Skin of body (tissue), 1 donor: ENCODE measurements at regions not wholly inside any gene's neighbourhood (a gene's known extent, or its start where the extent isn't known, plus 50 kb on each side); places are given as distances from the start of the nearest gene placed in this dataset.
"Not testable (repeated sequence)": the region's sequence is repeated elsewhere in the genome, so short reads cannot be mapped to it uniquely, and the experiment has no call there.

Source experiments
- DNase-seq: peaks from one replicate; lab custom pipeline; 2025; lab: John Stamatoyannopoulos, UW

DNA sequence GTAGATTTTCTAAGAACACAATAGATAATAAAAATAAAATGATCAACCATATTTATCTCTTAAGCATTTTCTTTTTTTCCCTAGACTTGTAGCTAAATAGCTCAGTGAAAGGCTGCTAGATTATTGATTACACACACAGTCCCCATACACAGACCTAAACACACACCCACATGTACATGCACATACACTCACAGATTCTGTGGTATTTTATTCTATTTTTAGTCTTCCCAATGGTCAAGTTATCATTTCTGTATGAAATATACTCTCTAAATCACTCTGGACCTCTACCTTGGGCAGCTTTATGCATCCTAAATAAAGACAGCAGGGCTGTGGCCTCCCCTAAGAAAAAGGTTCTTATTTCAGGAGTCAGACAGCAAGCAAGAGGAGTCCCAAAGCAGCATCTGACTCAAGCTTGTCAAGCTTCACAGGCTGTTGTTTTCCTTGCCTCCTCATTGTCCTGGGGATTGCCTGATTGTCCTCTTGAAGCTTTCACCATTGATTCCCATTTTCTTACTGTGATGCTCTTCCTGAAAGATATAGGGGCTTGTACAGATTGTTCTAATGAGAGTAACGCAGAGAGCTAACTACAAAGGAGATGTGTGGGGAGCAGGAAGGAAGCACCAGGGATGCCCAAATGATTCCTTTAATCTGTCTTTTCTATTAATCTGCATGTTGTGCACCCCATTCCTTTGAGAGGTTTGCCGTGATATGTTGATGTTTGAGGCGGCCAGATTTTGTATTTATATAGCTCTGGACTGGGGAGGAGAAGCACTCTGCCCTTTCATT lies 986.5 kb downstream of the PCDH17 start:
- no peak for DNase-seq

DNA sequence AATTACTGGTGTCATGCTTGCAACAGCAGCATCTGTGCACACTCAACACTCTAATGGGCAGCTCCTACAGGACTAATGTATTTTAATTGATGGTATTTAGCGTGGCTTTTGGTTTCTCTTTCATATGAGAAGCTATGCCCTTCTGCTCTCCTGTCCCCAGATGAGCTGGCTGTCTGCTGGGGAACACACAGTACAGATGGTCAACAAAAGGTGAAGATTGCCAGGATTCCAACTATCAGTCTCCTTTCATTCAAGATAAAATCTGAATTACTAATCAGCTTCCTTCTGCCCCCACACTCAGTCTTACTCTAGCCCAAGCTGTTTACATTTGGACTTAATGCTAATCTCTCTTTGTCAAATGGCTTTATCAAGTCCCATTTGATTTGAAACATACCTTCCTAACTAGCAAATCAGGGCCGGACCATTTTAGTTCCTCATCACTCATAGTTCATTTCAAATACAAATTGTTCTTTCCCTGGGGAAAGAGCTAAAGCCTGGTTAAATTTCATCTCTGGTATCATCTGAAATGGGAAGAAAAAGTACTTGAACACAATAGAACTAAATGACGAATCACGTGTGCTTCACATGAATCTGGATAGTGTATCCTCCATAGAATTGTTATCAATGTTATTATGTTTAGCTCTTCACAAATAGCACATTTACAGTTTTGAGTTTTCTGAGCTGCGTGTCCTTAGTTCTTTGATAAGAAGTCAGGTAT lies 988.0 kb downstream of the PCDH17 start:
- DNase-seq, result no peak

DNA sequence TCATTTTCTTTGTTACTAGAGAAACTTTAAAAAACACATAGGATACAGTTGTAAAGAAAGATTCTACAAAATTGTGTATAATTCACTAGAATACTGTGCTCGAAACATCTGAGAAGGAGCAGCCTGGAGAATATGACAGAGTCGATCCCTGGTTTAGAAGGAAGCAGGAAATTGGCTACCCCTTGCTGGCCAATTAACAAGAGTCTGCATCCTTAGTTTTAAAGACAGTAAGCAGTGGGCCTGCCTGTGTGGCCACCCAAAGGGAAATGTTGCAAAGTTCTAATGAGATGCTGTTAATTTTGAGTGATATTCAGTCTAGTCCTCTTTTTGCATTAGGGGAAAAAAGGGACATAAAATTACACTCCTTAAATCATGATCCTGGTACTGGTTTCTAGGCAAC lies 988.6 kb downstream of the PCDH17 start:
- no peak for DNase-seq

DNA sequence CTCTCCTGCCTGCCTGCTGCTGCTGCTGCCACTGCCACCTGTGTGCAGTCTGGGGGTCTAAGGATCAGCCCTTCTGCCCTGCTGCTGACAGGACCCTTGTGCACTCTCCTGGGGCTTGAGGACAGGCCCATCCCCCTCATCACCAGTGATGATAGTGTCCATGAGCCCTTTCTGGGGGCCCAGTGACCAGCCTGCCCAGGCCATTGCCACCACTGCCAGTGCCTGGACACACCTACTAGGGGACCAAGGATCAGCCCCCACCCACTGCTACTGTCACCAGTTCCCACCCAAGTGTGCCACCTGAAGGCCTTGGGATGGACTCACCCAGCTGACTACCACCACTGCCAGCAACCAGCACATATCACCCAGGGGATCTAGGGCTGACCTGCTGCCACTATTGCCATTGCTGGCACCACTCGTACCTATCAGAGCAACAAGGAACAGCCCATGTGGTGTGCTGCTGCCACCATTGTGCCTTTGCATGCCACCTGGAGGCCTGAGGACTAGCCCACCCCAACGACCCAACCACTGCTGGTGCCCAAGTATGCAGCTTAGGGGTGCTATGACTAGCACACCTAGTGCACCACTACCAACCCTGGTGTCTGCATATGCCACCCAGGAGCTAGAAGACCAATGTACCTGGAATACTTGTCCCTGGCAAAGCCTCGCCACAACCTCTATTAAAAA lies 994.3 kb downstream of the PCDH17 start:
- DNase-seq, result no peak

DNA sequence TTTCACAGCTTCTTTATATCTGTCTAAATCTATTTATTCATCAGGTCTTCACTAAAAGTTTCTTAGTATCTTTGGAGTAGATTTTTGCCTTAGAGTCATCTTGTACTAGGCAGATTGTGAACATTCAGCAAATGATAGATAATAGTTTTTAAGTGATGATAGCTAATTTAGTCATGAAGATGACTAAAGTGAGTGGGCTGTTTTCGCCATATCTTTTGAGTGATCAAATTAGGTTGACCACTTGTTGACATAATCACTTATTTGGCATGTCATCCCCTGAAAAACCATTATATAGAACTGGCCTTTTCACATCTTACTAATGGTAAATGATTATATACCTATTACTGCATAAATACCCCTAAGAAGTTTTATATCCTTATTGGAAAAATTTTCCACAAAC lies 999.2 kb downstream of the PCDH17 start:
- DNase-seq, result no peak

DNA sequence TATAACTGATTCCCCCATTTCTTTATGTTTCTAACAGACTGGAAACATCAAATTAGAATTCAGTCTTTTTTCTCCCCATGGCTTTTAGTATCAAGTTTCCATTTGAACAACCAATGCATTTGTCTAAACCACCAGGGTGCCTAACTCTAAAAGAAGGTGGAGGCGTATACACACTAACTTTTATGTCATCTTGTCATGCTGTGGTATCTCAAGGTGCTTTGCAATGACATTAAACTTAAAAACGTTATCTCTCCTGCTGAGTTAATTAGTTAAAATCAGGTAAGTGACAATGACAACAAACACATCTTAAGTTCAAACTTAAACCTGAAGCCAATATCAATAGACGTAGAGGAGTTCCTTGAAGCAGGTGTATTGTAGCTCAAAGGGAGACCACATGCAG lies 1001.7 kb downstream of the PCDH17 start:
- no peak for DNase-seq

DNA sequence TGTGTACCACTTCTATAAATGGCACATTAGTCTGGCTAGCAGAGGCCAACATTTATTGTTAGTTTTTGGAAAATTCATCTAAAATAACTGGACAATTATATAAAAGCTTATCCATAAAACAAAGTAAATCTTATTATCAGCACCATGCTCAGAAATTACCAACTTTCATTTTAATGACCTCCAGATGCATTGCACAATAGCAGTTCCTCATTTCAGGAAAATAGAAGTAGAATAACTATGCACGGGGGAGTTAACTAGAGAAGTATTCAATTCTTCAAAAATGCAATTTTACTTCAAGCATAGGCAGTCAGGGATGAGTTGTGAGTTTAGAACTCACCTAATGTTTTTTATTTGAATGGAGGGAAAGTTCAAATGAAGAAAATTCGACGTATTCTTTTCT lies 1023.5 kb downstream of the PCDH17 start:
- DNase-seq, result peak; percentile 84

DNA sequence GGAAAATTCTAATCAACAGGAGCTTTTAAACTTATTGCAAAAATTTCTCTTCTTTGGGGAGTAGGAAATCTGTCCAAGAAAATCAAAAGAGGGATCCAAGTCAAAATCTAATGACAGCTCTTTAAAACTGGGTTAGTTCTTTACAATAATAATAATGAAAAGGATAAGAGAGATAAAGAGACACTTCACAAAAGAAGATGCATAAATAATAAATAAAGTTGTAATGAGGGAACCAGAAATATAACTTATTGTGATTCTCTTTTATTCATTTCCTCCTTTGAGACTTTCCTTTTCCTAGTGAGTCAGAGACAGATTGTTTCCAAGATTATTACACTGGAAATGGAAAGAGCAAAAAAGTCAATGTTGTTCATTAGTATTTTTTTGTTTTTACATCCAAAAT lies 1029.3 kb downstream of the PCDH17 start:
- DNase-seq, result no peak

DNA sequence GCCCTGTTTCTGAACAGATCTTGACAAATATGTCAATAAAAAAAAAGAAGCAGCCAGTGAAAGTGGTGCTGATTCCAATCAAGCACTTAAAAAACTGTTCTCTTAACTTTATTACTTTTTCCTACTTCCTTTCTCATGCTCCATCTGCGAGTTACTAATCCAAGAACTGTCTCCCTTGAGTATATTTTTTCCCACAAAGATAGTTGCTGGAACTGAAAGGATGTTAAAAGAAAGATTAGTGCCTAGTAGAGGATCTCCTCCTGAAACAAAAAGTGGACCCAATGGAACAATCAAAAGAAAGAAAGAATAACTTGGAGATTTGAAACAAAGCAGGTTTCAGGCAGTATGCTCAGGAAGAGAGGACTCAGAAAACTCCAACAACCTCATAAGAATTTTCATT lies 1034.8 kb downstream of the PCDH17 start:
- DNase-seq, result peak; percentile 16

DNA sequence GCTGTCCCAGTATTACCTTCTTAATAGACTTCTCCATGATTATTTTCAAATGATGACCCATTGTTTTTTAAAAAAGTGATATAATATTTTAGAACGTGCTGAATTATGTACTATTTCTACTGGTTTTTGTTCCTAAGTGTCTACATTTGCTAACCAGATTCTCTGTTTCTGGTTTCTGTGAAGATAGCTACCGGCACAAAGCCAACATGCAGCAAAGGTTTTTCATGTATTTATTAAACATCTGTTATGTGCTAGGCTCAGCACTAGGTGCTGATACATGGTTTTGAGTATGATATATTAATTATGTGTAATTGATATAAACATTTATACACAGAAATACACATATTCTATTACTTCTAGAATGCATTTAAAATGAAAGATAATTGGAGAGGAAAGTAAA lies 1035.6 kb downstream of the PCDH17 start:
- no peak for DNase-seq

DNA sequence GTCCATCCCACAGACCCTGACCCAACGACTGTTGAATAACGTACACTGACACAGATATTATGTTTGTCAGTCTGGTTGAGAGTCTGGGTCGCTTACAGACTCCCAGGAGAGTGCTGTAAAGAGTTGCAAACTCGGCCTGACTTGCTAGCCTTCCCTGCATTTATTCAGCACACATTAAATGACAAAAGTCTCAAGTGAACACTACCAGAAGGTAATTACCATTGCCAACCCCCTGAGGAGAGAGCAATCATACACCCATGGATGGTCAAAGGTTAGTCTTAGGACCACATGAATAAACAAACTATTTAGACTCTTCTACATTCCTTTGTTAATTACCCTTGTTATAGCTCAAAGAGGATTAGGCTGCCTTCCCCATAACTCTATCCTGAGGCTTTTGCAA lies 1048.6 kb downstream of the PCDH17 start:
- DNase-seq, result no peak

DNA sequence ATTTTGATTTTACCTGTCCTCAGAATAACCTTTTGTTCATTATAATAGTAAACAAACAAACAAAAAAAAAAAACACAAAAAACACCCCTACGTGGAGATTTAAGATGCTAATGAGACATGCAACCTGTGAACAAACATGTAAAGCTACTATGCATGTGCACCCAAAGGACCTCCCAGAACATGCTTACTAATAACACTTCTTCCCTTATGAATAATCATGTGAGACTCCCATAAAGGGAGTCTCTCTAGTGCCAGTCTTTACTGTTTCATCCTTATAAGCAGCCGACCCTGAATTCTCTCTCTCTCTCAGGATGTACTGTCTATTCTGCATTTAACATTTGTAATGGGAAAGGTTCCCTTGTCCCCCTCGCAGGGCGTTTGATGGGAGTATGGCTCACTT lies 1051.1 kb downstream of the PCDH17 start:
- DNase-seq, result no peak

DNA sequence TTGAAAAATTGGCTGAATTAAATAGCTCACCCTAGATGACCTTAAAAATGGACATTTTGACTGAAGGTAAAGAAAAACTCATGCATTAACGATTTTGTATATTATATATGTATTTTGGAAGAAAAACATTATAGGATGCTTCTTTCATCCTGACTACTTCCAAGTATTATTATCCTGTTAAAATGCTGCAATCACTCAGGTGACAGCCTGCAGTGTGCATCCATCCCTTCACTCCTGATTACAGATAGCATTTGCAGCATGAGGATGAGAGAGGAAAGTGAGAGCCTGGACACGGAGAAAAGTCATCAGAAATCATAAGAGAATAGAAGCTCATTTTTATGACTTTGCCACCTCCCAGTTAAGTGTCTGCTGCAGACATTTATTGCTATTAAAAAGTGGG lies 1055.6 kb downstream of the PCDH17 start:
- DNase-seq, result no peak

DNA sequence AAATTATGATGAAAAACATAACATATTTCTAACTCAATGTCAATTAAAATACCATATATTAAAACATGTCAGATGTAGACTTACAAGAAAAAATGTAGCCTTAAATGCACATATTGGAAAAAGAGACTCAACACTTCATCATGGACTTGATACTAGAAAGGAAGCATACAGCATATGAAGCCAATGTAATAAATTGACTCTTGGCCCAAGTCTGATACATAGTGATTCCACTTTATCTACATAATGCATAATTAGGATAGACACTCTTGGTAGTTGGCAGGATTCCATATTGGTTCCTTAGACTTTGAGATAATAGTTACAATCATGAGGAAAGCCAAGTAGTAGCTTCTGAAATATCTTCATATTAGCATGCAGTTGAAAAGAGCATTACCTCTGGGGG lies 1067.0 kb downstream of the PCDH17 start:
- DNase-seq, result no peak

DNA sequence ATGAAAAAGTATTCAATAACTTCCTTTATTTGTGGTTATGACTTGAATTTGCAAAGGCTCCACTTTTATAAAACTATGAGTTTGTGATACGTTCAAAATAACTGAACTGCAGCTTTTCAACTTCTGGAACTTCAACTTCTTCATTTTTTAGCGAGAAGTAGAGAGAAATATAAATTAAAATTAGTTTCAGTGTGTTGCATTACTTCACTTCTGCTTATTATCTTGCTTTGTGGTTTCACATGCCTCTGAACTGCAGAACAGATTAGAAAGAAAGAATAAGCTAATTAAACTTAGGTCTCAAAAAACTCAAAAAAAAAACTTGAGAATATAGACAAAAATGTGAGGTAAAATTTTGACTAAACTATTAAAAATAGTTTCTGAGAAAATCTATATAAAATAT lies 1073.4 kb downstream of the PCDH17 start:
- DNase-seq, result no peak

DNA sequence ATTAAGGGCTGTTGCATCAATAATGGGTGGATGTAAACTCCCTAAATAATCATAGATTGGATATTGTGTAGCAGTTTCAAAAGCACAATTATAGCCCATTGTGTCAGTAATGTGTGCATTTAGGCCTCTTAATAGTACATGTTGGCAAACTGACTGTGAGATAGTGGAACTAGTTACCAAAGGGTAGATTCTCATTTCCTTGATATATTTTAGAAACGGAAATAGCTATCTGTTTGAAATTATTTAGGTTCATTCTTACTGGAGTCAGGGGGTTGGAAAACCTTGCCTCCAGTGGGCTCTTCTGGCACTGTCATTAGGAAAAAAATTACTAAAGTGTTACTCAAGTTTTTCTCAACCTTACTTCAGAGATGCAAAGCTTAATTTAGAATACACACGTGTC lies 1074.9 kb downstream of the PCDH17 start:
- no peak for DNase-seq

DNA sequence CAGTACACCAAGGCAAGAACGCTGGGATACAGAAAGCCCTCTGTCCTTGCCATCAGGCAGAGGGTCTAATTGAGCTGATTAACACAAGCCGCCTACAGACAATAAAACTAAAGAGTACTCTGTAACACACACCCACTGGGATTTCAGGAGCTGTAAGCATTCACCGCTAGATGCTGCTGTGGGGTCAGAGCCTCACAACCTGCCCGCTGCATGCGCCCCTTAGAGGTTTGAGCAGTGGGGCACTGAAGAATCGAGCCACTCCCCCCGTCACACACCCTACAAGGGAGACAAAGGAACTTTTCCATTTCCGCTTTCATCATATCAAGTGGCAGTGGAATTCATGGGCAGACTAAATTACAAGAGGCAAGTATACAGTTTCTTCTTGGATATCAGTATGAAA lies 1080.6 kb downstream of the PCDH17 start:
- DNase-seq, result no peak

DNA sequence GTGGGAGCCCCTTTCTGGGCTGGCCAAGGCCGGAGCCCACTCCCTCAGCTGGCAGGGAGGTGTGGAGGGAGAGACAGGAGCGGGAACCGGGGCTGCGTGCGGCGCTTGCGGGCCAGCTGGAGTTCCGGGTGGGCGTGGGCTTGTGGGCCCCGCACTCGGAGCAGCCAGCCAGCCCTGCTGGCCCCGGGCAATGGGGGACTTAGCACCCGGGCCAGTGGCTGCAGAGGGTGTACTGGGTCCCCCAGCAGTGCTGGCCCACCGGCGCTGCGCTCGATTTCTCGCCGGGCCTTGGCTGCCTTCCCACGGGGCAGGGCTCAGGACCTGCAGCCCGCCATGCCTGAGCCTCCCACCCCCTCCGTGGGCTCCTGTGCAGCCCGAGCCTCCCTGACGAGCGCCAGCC lies 1082.5 kb downstream of the PCDH17 start:
- DNase-seq, result not testable (repeated sequence)

DNA sequence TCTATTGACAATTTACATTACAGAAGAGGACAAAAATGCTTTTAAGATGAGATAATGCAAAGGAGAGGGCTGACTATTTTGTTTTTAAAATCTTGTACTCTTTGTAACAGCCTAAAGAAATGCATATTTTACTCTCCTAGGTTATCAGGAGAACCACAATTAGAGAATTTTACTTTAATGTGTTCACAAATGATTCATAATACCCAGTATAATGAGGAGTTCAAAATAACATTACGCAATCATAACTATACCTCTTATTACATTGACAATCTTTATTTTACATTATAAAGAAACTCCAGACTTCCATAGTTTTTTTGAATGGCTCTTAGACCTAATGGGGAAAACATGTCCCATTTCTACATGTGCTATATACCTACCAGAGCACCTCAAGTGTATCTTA lies 1089.7 kb downstream of the PCDH17 start:
- no peak for DNase-seq

DNA sequence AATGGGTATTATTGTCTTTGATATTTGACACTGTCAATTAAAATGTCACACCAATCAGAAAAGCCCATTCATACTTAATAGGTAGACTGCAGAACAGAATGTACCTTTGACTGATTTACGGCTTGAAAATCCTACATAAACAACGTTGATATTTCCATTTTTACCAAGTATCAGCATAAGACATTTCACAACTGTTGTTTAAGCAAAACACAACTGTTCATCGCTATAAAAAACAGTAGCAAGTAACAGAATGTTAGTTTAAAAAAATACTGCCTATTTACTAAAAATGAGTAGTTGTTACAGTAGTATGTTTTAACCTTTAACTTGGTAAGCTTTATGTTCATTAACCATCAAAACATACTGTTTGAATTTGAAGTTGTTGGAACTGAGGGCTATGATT lies 1096.6 kb downstream of the PCDH17 start:
- DNase-seq, result no peak

DNA sequence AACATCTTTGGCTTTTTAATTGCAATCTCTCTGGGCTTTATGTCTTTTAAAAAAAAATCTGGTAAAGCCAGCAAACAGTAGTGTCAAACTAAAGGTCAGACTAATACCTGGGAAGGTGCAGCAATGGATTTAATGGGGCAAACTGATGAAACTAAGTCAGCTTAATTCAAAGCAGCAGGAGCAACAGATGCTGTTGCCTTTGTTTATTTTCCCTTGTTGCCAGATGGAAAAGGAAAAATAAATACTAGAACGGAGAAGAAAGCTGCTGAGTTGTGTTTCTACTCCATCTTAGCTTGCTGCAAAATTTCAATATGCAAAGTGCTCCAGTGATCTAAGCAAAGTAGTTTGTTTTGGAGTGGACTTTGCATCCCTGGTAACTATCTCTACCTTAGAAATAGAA lies 1097.8 kb downstream of the PCDH17 start:
- no peak for DNase-seq

DNA sequence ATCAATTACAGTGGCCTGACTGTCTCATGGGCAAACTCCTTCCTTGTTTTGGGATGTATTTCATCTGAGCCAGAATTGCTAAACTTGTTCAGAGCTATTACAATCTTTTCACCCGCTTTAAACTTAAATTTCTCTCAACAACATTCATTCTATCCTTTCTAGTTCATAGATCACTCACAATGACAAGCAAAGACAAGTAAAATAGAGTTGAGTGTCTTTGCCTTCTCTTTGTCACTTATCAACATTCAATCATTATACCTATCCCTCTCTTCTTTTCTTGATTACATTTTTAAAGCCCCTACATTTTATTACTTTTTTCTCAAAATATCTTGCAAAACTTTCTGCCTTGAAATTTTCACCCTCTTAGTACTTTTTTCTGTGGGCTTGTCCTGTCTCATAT lies 1113.1 kb downstream of the PCDH17 start:
- DNase-seq, result no peak

DNA sequence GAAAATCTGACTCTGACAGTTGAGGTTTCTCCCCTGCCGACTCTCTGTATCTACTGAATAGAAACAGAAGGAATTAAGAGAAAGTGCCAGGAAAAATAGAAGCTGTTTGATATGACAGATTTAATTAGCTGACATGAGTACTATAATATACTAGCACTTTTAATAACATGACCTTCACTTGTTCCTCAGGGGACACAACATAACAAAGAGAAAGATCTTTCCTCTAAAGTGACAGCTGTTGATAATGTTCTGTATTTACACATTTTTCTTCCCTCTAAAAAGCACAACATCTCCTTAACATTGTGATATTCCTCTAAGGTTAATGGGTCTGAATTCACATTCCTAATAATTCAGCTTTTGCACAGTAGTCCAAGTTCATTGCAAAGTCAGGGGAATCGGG lies 1136.0 kb downstream of the PCDH17 start:
- DNase-seq, result no peak
